KMS-11 (cell line): ENCODE measurements at regions not wholly inside any gene's neighbourhood (a gene's known extent, or its start where the extent isn't known, plus 50 kb on each side); places are given as distances from the start of the nearest gene placed in this dataset.

Experiments
- H2AFZ ChIP-seq: fragments of 200-600 bp; sonication (generic); 2 replicates; pipeline ENCODE4 v1.6.1; 2016; ENCODE audit warnings: antibody characterized with exemption, mixed run types, low read depth
- H3K27ac ChIP-seq: fragments of 200-600 bp; sonication (generic); 2 replicates; pipeline ENCODE4 v1.6.1; 2016; ENCODE audit warnings: mild to moderate bottlenecking, mixed run types
- H3K27me3 ChIP-seq: fragments of 200-600 bp; sonication (generic); 2 replicates; pipeline ENCODE4 v1.6.1; 2017; ENCODE audit warnings: mild to moderate bottlenecking, low read depth, mixed run types, moderate library complexity; ENCODE audit not compliant: insufficient read depth
- H3K36me3 ChIP-seq: fragments of 200-600 bp; sonication (generic); 2 replicates; pipeline ENCODE4 v1.6.1; 2017; ENCODE audit warnings: mild to moderate bottlenecking, mixed run types; ENCODE audit not compliant: insufficient read depth
- H3K4me1 ChIP-seq: fragments of 200-600 bp; sonication (generic); 2 replicates; pipeline ENCODE4 v1.6.1; 2016; ENCODE audit warnings: mild to moderate bottlenecking, low read depth, mixed run types; ENCODE audit not compliant: poor library complexity, severe bottlenecking
- H3K4me2 ChIP-seq: fragments of 200-600 bp; sonication (generic); 2 replicates; pipeline ENCODE4 v1.7.0; 2016; ENCODE audit warnings: mild to moderate bottlenecking, mixed run types
- H3K4me3 ChIP-seq: fragments of 200-600 bp; sonication (generic); IDR thresholded peaks from 2 replicates; pipeline ENCODE4 v1.6.1; 2017; ENCODE audit warnings: low read depth, low read length, mixed read lengths; ENCODE audit not compliant: insufficient read depth
- H3K79me2 ChIP-seq: fragments of 200-600 bp; sonication (generic); 2 replicates; pipeline ENCODE4 v1.6.1; 2016; ENCODE audit warnings: low read depth, mixed run types; ENCODE audit not compliant: insufficient read depth
- H3K9ac ChIP-seq: fragments of 200-600 bp; sonication (generic); 2 replicates; pipeline ENCODE4 v1.6.1; 2016; ENCODE audit warnings: mild to moderate bottlenecking, mixed run types
- H4K20me1 ChIP-seq: fragments of 200-600 bp; sonication (generic); 2 replicates; pipeline ENCODE4 v1.6.1; 2016; ENCODE audit warnings: mild to moderate bottlenecking, mixed run types; ENCODE audit not compliant: insufficient read depth
- CTCF ChIP-seq: fragments of 200-600 bp; sonication (generic); conservative IDR thresholded peaks from 2 replicates; pipeline ENCODE4 v1.6.1; 2017; ENCODE audit warnings: low read depth, mild to moderate bottlenecking, antibody characterized with exemption, low read length, moderate library complexity, mixed read lengths

- Histone ChIP-seq H2AFZ (no peak overlapping the region), H3K4me3 (no peak overlapping the region), H3K27me3 (no peaks in the 10 kb centered on the region), H3K9ac (no peak overlapping the region), H3K36me3 (no peaks in the 10 kb centered on the region), H3K27ac (no peak overlapping the region), H4K20me1 (no peaks in the 10 kb centered on the region), H3K4me1 (no peaks in the 10 kb centered on the region), H3K4me2 (no peak overlapping the region), H3K79me2 (no peaks in the 10 kb centered on the region)
- TF ChIP-seq CTCF: no peak
Measured at GRCh38 chr5:109487753-109488420, 78.1 kb upstream of the PJA2 start.

DNA sequence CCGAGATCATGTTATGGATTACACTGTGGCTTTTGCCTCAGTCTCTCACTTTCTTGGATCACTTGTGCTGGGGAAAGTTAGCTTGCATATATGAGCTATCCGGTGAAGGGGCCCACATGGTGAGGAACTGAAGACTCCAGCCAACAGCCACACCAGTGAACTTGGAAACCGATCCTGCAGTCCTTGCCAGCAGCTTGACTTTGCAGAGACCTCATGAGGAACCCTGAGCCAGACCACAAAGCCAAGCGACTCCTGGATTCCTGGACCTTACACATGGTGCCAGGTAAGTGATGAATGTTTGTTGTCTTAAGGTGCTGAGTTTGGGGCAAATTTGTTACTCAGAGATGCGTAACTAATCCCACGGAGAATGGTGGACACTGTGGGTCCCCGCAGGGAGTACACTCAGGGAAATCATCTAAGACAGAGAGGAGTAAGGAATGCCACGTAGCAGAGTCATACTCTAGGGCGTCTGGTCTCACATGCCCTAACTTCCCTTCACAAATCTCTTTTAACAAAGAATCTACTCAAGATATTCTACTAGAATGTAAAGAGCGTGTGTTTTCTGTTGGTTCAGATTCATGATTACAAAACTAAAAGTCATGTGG lies 76.5 kb upstream of the PJA2 start:
- H2AFZ ChIP-seq: no peak overlapping the region
- H3K27ac ChIP-seq: no peak overlapping the region
- TF ChIP-seq CTCF: no peak
- no peaks in the 10 kb centered on the region for H4K20me1 ChIP-seq
- no peaks in the 10 kb centered on the region for H3K4me1 ChIP-seq
- no peaks in the 10 kb centered on the region for H3K79me2 ChIP-seq
- H3K4me3 ChIP-seq: no peak overlapping the region
- H3K27me3 ChIP-seq: no peaks in the 10 kb centered on the region
- H3K9ac ChIP-seq: no peak overlapping the region
- H3K36me3 ChIP-seq: no peaks in the 10 kb centered on the region
- no peak overlapping the region for H3K4me2 ChIP-seq

DNA sequence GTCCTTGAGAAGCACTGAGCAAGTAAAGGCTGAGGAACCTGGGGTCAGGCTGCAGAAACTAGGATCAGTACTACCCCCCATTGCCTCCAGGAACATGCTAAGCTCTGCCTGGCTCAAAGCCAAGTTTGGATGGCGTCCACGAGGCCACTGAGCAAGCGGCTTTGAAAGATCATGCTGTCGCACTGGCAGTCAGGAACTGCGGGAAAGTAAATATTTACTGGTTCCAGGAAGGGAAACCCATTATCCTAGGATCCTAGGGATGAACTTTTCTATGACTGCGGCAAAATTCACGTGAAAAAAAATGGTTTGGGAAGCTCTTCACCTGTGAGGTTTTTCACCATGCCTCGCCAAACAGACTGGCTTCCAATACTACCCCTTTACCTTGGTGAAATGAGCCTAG lies 75.3 kb upstream of the PJA2 start:
- Histone ChIP-seq H3K4me3 (no peak overlapping the region), H3K79me2 (no peaks in the 10 kb centered on the region), H3K27ac (no peak overlapping the region), H2AFZ (no peak overlapping the region), H3K27me3 (no peaks in the 10 kb centered on the region), H4K20me1 (no peaks in the 10 kb centered on the region), H3K4me2 (no peak overlapping the region), H3K4me1 (no peaks in the 10 kb centered on the region), H3K9ac (no peak overlapping the region), H3K36me3 (no peaks in the 10 kb centered on the region)
- TF ChIP-seq CTCF: no peak

GRCh38 chr5:109484597-109484996 lies 74.8 kb upstream of the PJA2 start:
- no peaks in the 10 kb centered on the region for H3K36me3 ChIP-seq
- no peak for TF ChIP-seq CTCF
- H3K9ac ChIP-seq: no peak overlapping the region
- H3K27me3 ChIP-seq: no peaks in the 10 kb centered on the region
- no peak overlapping the region for H3K4me3 ChIP-seq
- no peaks in the 10 kb centered on the region for H4K20me1 ChIP-seq
- H3K4me2 ChIP-seq: no peak overlapping the region
- no peaks in the 10 kb centered on the region for H3K79me2 ChIP-seq
- H2AFZ ChIP-seq: no peak overlapping the region
- no peak overlapping the region for H3K27ac ChIP-seq
- H3K4me1 ChIP-seq: no peaks in the 10 kb centered on the region
